ENCODE measurements at regions not wholly inside any gene's neighbourhood (a gene's known extent, or its start where the extent isn't known, plus 50 kb on each side); places are given as distances from the start of the nearest gene placed in this dataset.

DNA sequence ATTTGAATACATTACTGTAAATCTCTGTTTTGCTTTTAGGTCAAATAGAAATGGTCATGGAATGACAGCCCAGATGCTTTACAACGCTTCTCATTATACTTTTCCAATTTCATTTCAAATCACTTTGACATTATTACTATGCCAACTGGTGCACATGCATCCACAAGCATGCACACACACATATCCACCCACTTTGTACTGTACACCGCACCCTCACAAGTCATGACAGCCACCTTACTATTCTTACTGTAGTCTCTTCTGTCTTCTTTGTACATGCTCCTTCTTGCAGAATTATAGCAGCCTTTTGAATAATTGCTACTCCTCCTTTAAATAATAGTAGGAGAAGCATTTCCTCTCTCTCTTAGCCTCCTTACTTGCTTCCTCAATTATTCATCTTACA, 1361.4 kb downstream of the ROBO1 start:
- Histone ChIP-seq H3K9me3 (ENCODE audit: insufficient read depth, low read length) (no peaks in the 10 kb centered on the region), H3K27me3 (ENCODE audit: low read length) (no peaks in the 10 kb centered on the region), H3K9ac (ENCODE audit: low read length) (no peak overlapping the region), H3F3A (ENCODE audit: insufficient read depth) (no peaks in the 10 kb centered on the region), H3K27ac (ENCODE audit: low read depth, low read length) (no peak overlapping the region), H3K4me3 (ENCODE audit: insufficient read depth, low read length, poor library complexity, severe bottlenecking) (no peak overlapping the region), H3K79me2 (ENCODE audit: insufficient read depth, low read length) (no peaks in the 10 kb centered on the region), H3K4me2 (ENCODE audit: low read depth, low read length, poor library complexity, severe bottlenecking) (no peak overlapping the region), H3K9me2 (replicated peaks; ENCODE audit: insufficient read depth, low read length) (no peaks in the 10 kb centered on the region), H2AFZ (ENCODE audit: low read depth, low read length, severe bottlenecking) (no peak overlapping the region), H4K20me1 (ENCODE audit: low read depth, low read length) (no peaks in the 10 kb centered on the region), H3K36me3 (ENCODE audit: low read length) (no peaks in the 10 kb centered on the region)
- TF ChIP-seq CTCF (IDR thresholded peaks at IDR 0.05; ENCODE audit: insufficient read depth, low read length, poor library complexity, severe bottlenecking) (no peak), EZH2phosphoT487 (conservative IDR thresholded peaks at IDR 0.05; ENCODE audit: low read length) (no peak)

DNA sequence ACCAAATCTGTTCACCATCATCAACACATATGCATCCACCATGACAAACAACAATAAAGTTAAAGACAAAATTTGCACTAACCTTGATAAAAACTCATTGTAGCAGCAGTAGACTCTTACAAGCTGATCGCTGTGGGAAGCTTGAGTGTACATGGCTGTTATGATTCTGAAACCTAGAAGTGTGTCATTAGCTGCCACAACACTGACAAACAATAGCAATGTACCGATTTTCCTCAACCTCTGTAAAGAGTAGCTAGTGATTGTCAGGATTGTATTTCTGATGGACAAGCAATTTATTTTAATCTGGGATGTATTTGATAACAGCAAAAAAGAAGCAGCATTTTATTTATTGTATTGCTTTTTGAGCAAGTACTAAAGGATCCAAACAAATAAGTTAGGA, 1357.7 kb downstream of the ROBO1 start:
- TF ChIP-seq EZH2phosphoT487 (conservative IDR thresholded peaks at IDR 0.05; ENCODE audit: low read length) (no peak), CTCF (IDR thresholded peaks at IDR 0.05; ENCODE audit: insufficient read depth, low read length, poor library complexity, severe bottlenecking) (no peak)
- H3K9me2 ChIP-seq (replicated peaks; ENCODE audit: insufficient read depth, low read length): no peaks in the 10 kb centered on the region
- H3K27me3 ChIP-seq (ENCODE audit: low read length): no peaks in the 10 kb centered on the region
- H3F3A ChIP-seq (ENCODE audit: insufficient read depth): no peaks in the 10 kb centered on the region
- H3K79me2 ChIP-seq (ENCODE audit: insufficient read depth, low read length): no peaks in the 10 kb centered on the region
- H3K9ac ChIP-seq (ENCODE audit: low read length): no peak overlapping the region
- H2AFZ ChIP-seq (ENCODE audit: low read depth, low read length, severe bottlenecking): no peak overlapping the region
- H4K20me1 ChIP-seq (ENCODE audit: low read depth, low read length): no peaks in the 10 kb centered on the region
- H3K4me3 ChIP-seq (ENCODE audit: insufficient read depth, low read length, poor library complexity, severe bottlenecking): no peak overlapping the region
- H3K4me2 ChIP-seq (ENCODE audit: low read depth, low read length, poor library complexity, severe bottlenecking): no peak overlapping the region
- H3K27ac ChIP-seq (ENCODE audit: low read depth, low read length): no peak overlapping the region
- no peaks in the 10 kb centered on the region for H3K9me3 ChIP-seq (ENCODE audit: insufficient read depth, low read length)
- H3K36me3 ChIP-seq (ENCODE audit: low read length): no peaks in the 10 kb centered on the region

DNA sequence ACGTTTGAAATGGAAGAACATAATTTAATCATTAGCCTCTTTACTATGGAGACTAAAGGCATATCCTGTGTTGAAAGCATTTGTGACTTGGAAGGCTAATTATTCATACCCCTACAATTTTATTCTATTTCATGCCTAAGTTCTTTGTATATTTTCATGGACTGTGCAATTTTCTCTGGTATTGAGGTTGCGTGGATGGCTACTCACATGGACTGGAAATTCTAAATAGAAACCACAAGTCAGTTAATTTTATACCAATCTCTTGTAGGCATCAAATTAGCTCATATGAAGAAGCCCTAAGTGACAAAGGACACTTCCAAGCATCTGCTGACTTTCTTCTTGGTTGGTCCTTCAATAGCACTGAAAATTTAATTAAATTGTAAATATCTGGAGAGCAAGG, 1353.5 kb downstream of the ROBO1 start:
- Histone ChIP-seq H3K27ac (ENCODE audit: low read depth, low read length) (no peak overlapping the region), H3K36me3 (ENCODE audit: low read length) (no peaks in the 10 kb centered on the region), H3K79me2 (ENCODE audit: insufficient read depth, low read length) (no peaks in the 10 kb centered on the region), H3K4me2 (ENCODE audit: low read depth, low read length, poor library complexity, severe bottlenecking) (no peak overlapping the region), H3K4me3 (ENCODE audit: insufficient read depth, low read length, poor library complexity, severe bottlenecking) (no peak overlapping the region), H3K9ac (ENCODE audit: low read length) (no peak overlapping the region), H3K9me3 (ENCODE audit: insufficient read depth, low read length) (no peaks in the 10 kb centered on the region), H4K20me1 (ENCODE audit: low read depth, low read length) (no peaks in the 10 kb centered on the region), H3F3A (ENCODE audit: insufficient read depth) (no peaks in the 10 kb centered on the region), H2AFZ (ENCODE audit: low read depth, low read length, severe bottlenecking) (no peak overlapping the region), H3K9me2 (replicated peaks; ENCODE audit: insufficient read depth, low read length) (no peaks in the 10 kb centered on the region), H3K27me3 (ENCODE audit: low read length) (no peaks in the 10 kb centered on the region)
- TF ChIP-seq EZH2phosphoT487 (conservative IDR thresholded peaks at IDR 0.05; ENCODE audit: low read length) (no peak), CTCF (IDR thresholded peaks at IDR 0.05; ENCODE audit: insufficient read depth, low read length, poor library complexity, severe bottlenecking) (no peak)

DNA sequence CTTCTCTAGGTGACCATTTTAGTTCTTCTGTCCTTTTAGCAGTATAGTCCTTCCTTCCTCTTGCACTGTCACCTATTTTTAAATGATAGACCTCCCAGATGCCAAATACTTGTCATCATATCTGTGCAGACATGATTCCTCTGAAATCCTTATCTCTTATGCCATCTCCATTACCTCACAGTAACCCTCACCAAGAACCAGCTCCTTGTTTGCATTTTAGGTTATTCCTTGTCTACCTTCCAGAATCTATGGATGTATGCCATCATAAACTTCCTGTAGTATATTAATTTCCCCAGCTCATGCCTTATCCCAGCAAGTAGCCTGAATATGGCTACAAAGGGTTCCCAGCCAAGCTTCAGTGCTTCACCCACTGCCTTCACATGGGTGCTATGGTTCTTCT, 1347.2 kb downstream of the ROBO1 start:
- Histone ChIP-seq H3K4me3 (ENCODE audit: insufficient read depth, low read length, poor library complexity, severe bottlenecking) (no peak overlapping the region), H2AFZ (ENCODE audit: low read depth, low read length, severe bottlenecking) (no peak overlapping the region), H3K4me2 (ENCODE audit: low read depth, low read length, poor library complexity, severe bottlenecking) (no peak overlapping the region), H3K27me3 (ENCODE audit: low read length) (no peaks in the 10 kb centered on the region), H3K9me3 (ENCODE audit: insufficient read depth, low read length) (no peaks in the 10 kb centered on the region), H3K79me2 (ENCODE audit: insufficient read depth, low read length) (no peaks in the 10 kb centered on the region), H3F3A (ENCODE audit: insufficient read depth) (no peaks in the 10 kb centered on the region), H3K27ac (ENCODE audit: low read depth, low read length) (no peak overlapping the region), H3K9ac (ENCODE audit: low read length) (no peak overlapping the region), H3K36me3 (ENCODE audit: low read length) (no peaks in the 10 kb centered on the region), H4K20me1 (ENCODE audit: low read depth, low read length) (no peaks in the 10 kb centered on the region), H3K9me2 (replicated peaks; ENCODE audit: insufficient read depth, low read length) (no peaks in the 10 kb centered on the region)
- no peak for TF ChIP-seq EZH2phosphoT487 (conservative IDR thresholded peaks at IDR 0.05; ENCODE audit: low read length)
- TF ChIP-seq CTCF (IDR thresholded peaks at IDR 0.05; ENCODE audit: insufficient read depth, low read length, poor library complexity, severe bottlenecking): no peak
